Sigmoid colon (tissue), 6 donors: ENCODE measurements at regions not wholly inside any gene's neighbourhood (a gene's known extent, or its start where the extent isn't known, plus 50 kb on each side); places are given as distances from the start of the nearest gene placed in this dataset.

ENCODE experiments used
- DNase-seq: peaks from one replicate; pipeline ENCODE4 v3.0.0-alpha.2; 2019
- H3K27ac ChIP-seq, 4 donors: fragments of 200-600 bp; sonication (generic); one replicate each; pipeline ENCODE4 v1.5.1; 2016 to 2019; ENCODE audit warnings: mild to moderate bottlenecking in 1 of 4
- H3K27me3 ChIP-seq, 3 donors: fragments of 200-600 bp; sonication (generic); one replicate each; pipeline ENCODE4 v1.5.1; 2019; ENCODE audit warnings: mild to moderate bottlenecking in 1 of 3
- H3K36me3 ChIP-seq, 4 donors: fragments of 200-600 bp; sonication (generic); one replicate each; pipeline ENCODE4 v1.5.1; 2016 to 2019
- H3K4me1 ChIP-seq, 4 donors: fragments of 200-600 bp; sonication (generic); one replicate each; pipeline ENCODE4 v1.5.1; 2017 to 2019
- H3K4me3 ChIP-seq, 4 donors: fragments of 200-600 bp; sonication (generic); one replicate each; pipeline ENCODE4 v1.5.1; 2017 to 2019; ENCODE audit warnings: mild to moderate bottlenecking in 2 of 4, moderate library complexity in 1 of 4
- H3K9me3 ChIP-seq, 4 donors: fragments of 200-600 bp in 3 of 4; sonication (generic) in 3 of 4; one replicate each; pipeline versions ENCODE4 v1.5.1 to v1.6.1; 2013 to 2019
- CTCF ChIP-seq, 4 experiments: fragments of 450-650 bp in 3 of 4; fragments of 200-600 bp in 1 of 4; IDR thresholded peaks; one replicate each; pipeline ENCODE4 v1.5.1; 2016 to 2019; ENCODE audit warnings: antibody characterized with exemption in 4 of 4, mild to moderate bottlenecking in 3 of 4, moderate library complexity in 2 of 4
- EP300 ChIP-seq, 4 donors: sonication (generic); formaldehyde crosslinking; IDR thresholded peaks; one replicate each; pipeline ENCODE4 v1.6.1; 2017; ENCODE audit warnings: antibody characterized with exemption in 4 of 4
- POLR2A ChIP-seq, 2 donors: fragments of 450-650 bp; IDR thresholded peaks; one replicate each; pipeline ENCODE4 v1.6.1; 2016; ENCODE audit warnings: antibody characterized with exemption in 2 of 2, mild to moderate bottlenecking in 2 of 2, moderate library complexity in 2 of 2
- POLR2AphosphoS5 ChIP-seq, 4 donors: sonication (generic); formaldehyde crosslinking; IDR thresholded peaks; one replicate each; pipeline ENCODE4 v1.6.1; 2017; ENCODE audit warnings: antibody characterized with exemption in 4 of 4
- WGBS, 2 donors: extraction: QIAGEN DNeasy Blood & Tissue Kit; methylation state at CpG; one replicate each; pipeline ENCODE4 v1.1.7; 2013; 5-methylcytosine and 5-hydroxymethylcytosine counted together
- intact Hi-C: fragments of 100-400 bp; cut with DNase I; formaldehyde crosslinking; loops from one replicate; pipeline ENCODE4 v1.15.1; 2023
- donor health status: healthy with polysubstance abuse.
- donor health status: healthy.

- no peaks in the 10 kb centered on the region for H3K36me3 ChIP-seq
Observed at GRCh38 chr12:116435984-116436383, 123.2 kb upstream of the MAP1LC3B2 start.

GRCh38 chr12:116436561-116437249, 122.5 kb upstream of the MAP1LC3B2 start:
- H3K27me3 ChIP-seq: no peaks in the 10 kb centered on the region
- DNase-seq: no peak
- TF ChIP-seq POLR2AphosphoS5 (IDR thresholded peaks at IDR 0.05): no peak
- TF ChIP-seq POLR2A (IDR thresholded peaks at IDR 0.05): no peak
- TF ChIP-seq EP300 (IDR thresholded peaks at IDR 0.05): no peak
- TF ChIP-seq CTCF (IDR thresholded peaks at IDR 0.05): no peak
- no peak overlapping the region for H3K4me3 ChIP-seq
- H3K27ac ChIP-seq: no peak overlapping the region
- H3K4me1 ChIP-seq: peaks cover 0 to 31% (median 23%) of the 10 kb centered on the region in 4 donors
- intact Hi-C loops: no loop called here
- peaks cover 0 to 7% (median 0%) of the 10 kb centered on the region in 4 donors for H3K9me3 ChIP-seq
- WGBS, 2 donors: 18 to 66% methylated on average over 14 of the region's 14 CpGs
- no peaks in the 10 kb centered on the region for H3K36me3 ChIP-seq

More at GRCh38 chr12:116435984-116436383, 123.2 kb upstream of the MAP1LC3B2 start:
- no peak overlapping the region for H3K27ac ChIP-seq
- WGBS, 2 donors: 63 to 91% methylated on average over 3 of the region's 3 CpGs
- DNase-seq: no peak
- H3K9me3 ChIP-seq: peaks cover 0 to 7% (median 0%) of the 10 kb centered on the region in 4 donors
- H3K4me1 ChIP-seq: peaks cover 0 to 31% (median 23%) of the 10 kb centered on the region in 4 donors
- no peak for TF ChIP-seq CTCF (IDR thresholded peaks at IDR 0.05)
- TF ChIP-seq POLR2AphosphoS5 (IDR thresholded peaks at IDR 0.05): no peak
- TF ChIP-seq EP300 (IDR thresholded peaks at IDR 0.05): no peak
- TF ChIP-seq POLR2A (IDR thresholded peaks at IDR 0.05): no peak
- H3K4me3 ChIP-seq: no peak overlapping the region
- intact Hi-C loops: no loop called here
- H3K27me3 ChIP-seq: no peaks in the 10 kb centered on the region

GRCh38 chr12:116441292-116441691, 117.9 kb upstream of the MAP1LC3B2 start:
- intact Hi-C loops: no loop called here
- WGBS, 2 donors: 69% methylated on average over 4 of the region's 4 CpGs
- Histone ChIP-seq H3K36me3 (no peaks in the 10 kb centered on the region), H3K27ac (no peak overlapping the region), H3K27me3 (no peaks in the 10 kb centered on the region), H3K4me3 (no peak overlapping the region), H3K4me1 (no peaks in the 10 kb centered on the region), H3K9me3 (no peaks in the 10 kb centered on the region)
- DNase-seq: no peak
- no peak for TF ChIP-seq POLR2AphosphoS5 (IDR thresholded peaks at IDR 0.05)
- TF ChIP-seq CTCF (IDR thresholded peaks at IDR 0.05): no peak
- TF ChIP-seq POLR2A (IDR thresholded peaks at IDR 0.05): no peak

GRCh38 chr12:116442304-116442703, 116.9 kb upstream of the MAP1LC3B2 start:
- Histone ChIP-seq H3K36me3 (no peaks in the 10 kb centered on the region), H3K27me3 (no peaks in the 10 kb centered on the region)
- TF ChIP-seq EP300 (IDR thresholded peaks at IDR 0.05) (no peak), POLR2AphosphoS5 (IDR thresholded peaks at IDR 0.05) (no peak), CTCF (IDR thresholded peaks at IDR 0.05) (no peak), POLR2A (IDR thresholded peaks at IDR 0.05) (no peak)

GRCh38 chr12:116442946-116443345, 116.2 kb upstream of the MAP1LC3B2 start:
- no peak for DNase-seq
- TF ChIP-seq POLR2A (IDR thresholded peaks at IDR 0.05): no peak
- TF ChIP-seq CTCF (IDR thresholded peaks at IDR 0.05): no peak
- no peak for TF ChIP-seq EP300 (IDR thresholded peaks at IDR 0.05)
- no peak for TF ChIP-seq POLR2AphosphoS5 (IDR thresholded peaks at IDR 0.05)
- Histone ChIP-seq H3K9me3 (no peaks in the 10 kb centered on the region), H3K4me3 (no peak overlapping the region), H3K36me3 (no peaks in the 10 kb centered on the region), H3K4me1 (no peaks in the 10 kb centered on the region), H3K27ac (no peak overlapping the region), H3K27me3 (no peaks in the 10 kb centered on the region)
- 77 to 78% methylated on average over 3 of the region's 3 CpGs for WGBS, 2 donors
- intact Hi-C loops: no loop called here

More at GRCh38 chr12:116442304-116442703, 116.9 kb upstream of the MAP1LC3B2 start:
- no peak overlapping the region for H3K27ac ChIP-seq
- WGBS, 2 donors: 97 to 99% methylated on average over 3 of the region's 3 CpGs
- H3K4me3 ChIP-seq: no peak overlapping the region
- H3K9me3 ChIP-seq: no peaks in the 10 kb centered on the region
- DNase-seq: no peak
- intact Hi-C loops: no loop called here
- H3K4me1 ChIP-seq: no peaks in the 10 kb centered on the region
